Neural cell (in vitro differentiated cells): ENCODE measurements at regions not wholly inside any gene's neighbourhood (a gene's known extent, or its start where the extent isn't known, plus 50 kb on each side); places are given as distances from the start of the nearest gene placed in this dataset.

Source experiments
- H2AFZ ChIP-seq: fragments of 200-600, 300-800 bp; sonication (generic), shearing (Covaris generic); 2 replicates; pipeline ENCODE4 v1.6.0; 2014; ENCODE audit warnings: low read depth, mild to moderate bottlenecking, antibody characterized with exemption, low read length, moderate library complexity
- H3F3A ChIP-seq: fragments of 200-600 bp; shearing (Covaris generic); 2 replicates; pipeline ENCODE4 v1.6.1; 2016; ENCODE audit warnings: mild to moderate bottlenecking, moderate library complexity, mixed read lengths, antibody characterized with exemption, low read length; ENCODE audit not compliant: insufficient read depth, poor library complexity, severe bottlenecking
- H3K27ac ChIP-seq: fragments of 200-600, 300-800 bp; sonication (generic), shearing (Covaris generic); 2 replicates; pipeline ENCODE4 v1.5.1; 2014; ENCODE audit warnings: mild to moderate bottlenecking, low read length, moderate library complexity
- H3K27me3 ChIP-seq: fragments of 300-800, 200-600 bp; sonication (generic), shearing (Covaris generic); 2 replicates; pipeline ENCODE4 v1.6.0; 2014; ENCODE audit warnings: mild to moderate bottlenecking, low read depth, low read length, moderate library complexity; ENCODE audit not compliant: insufficient read depth
- H3K36me3 ChIP-seq: fragments of 300-800, 200-600 bp; sonication (generic), shearing (Covaris generic); 2 replicates; pipeline ENCODE4 v1.5.1; 2014; ENCODE audit warnings: mild to moderate bottlenecking, antibody characterized with exemption, low read length, moderate library complexity; ENCODE audit not compliant: insufficient read depth
- H3K4me2 ChIP-seq: fragments of 300-800, 200-600 bp; sonication (generic), shearing (Covaris generic); 2 replicates; pipeline ENCODE4 v1.6.0; 2014; ENCODE audit warnings: mild to moderate bottlenecking, low read length
- H3K4me3 ChIP-seq: fragments of 300-800, 200-600 bp; sonication (generic), shearing (Covaris generic); 2 replicates; pipeline ENCODE4 v1.5.1; 2014; ENCODE audit warnings: mild to moderate bottlenecking, low read length, moderate library complexity
- H3K79me2 ChIP-seq: fragments of 200-600 bp; shearing (Covaris generic); replicated peaks from 2 replicates; pipeline ENCODE4 v1.6.0; 2014; ENCODE audit warnings: mild to moderate bottlenecking, low read length, moderate library complexity; ENCODE audit not compliant: insufficient read depth
- H3K9ac ChIP-seq: fragments of 300-800, 200-600 bp; sonication (generic), shearing (Covaris generic); 2 replicates; pipeline ENCODE4 v1.6.1; 2016; ENCODE audit warnings: mild to moderate bottlenecking, low read length, mixed read lengths
- H3K9me2 ChIP-seq: fragments of 200-600 bp; shearing (Covaris generic); 2 replicates; pipeline ENCODE4 v1.6.1; 2016; ENCODE audit warnings: mild to moderate bottlenecking, low read length, mixed read lengths; ENCODE audit not compliant: insufficient read depth
- H3K9me3 ChIP-seq: fragments of 200-600, 300-800 bp; sonication (generic), shearing (Covaris generic); 2 replicates; pipeline ENCODE4 v1.6.1; 2016; ENCODE audit warnings: mild to moderate bottlenecking, mixed run types, low read length, moderate library complexity, mixed read lengths
- H4K20me1 ChIP-seq: fragments of 200-600 bp; shearing (Covaris generic); 2 replicates; pipeline ENCODE4 v1.6.1; 2016; ENCODE audit warnings: mild to moderate bottlenecking, mixed run types; ENCODE audit not compliant: insufficient read depth
- CTCF ChIP-seq: fragments of 450-650 bp; IDR thresholded peaks from 2 replicates; pipeline ENCODE4 v1.5.1; 2014; ENCODE audit warnings: antibody characterized with exemption, mild to moderate bottlenecking, moderate library complexity; ENCODE audit not compliant: poor library complexity, severe bottlenecking
- EP300 ChIP-seq: fragments of 450-650 bp; conservative IDR thresholded peaks from 2 replicates; pipeline ENCODE4 v1.6.1; 2014; ENCODE audit warnings: antibody characterized with exemption, mild to moderate bottlenecking, moderate library complexity; ENCODE audit not compliant: poor library complexity, severe bottlenecking
- EZH2 ChIP-seq: fragments of 200-600, 300-800 bp; shearing (Covaris generic), sonication (generic); IDR thresholded peaks from 2 replicates; pipeline ENCODE4 v1.6.1; 2014; ENCODE audit warnings: antibody characterized with exemption, low read length, borderline replicate concordance, mild to moderate bottlenecking; ENCODE audit not compliant: insufficient read depth, poor library complexity, severe bottlenecking
- MXI1 ChIP-seq: fragments of 450-650 bp; conservative IDR thresholded peaks from 2 replicates; pipeline ENCODE4 v1.6.1; 2014; ENCODE audit warnings: antibody characterized with exemption, mild to moderate bottlenecking; ENCODE audit not compliant: poor library complexity, severe bottlenecking
- POLR2AphosphoS5 ChIP-seq: IDR thresholded peaks from 2 replicates; pipeline ENCODE4 v1.6.1; 2012
- RAD21 ChIP-seq: fragments of 450-650 bp; conservative IDR thresholded peaks from 2 replicates; pipeline ENCODE4 v1.6.1; 2014; ENCODE audit warnings: antibody characterized with exemption, mild to moderate bottlenecking, moderate library complexity
- REST ChIP-seq: IDR thresholded peaks from 2 replicates; pipeline ENCODE4 v1.6.1; 2012; ENCODE audit warnings: borderline replicate concordance
- SMC3 ChIP-seq: fragments of 450-650 bp; conservative IDR thresholded peaks from 2 replicates; pipeline ENCODE4 v1.6.1; 2014; ENCODE audit warnings: antibody characterized with exemption, mild to moderate bottlenecking, moderate library complexity; ENCODE audit not compliant: poor library complexity
- TAF1 ChIP-seq: IDR thresholded peaks from 2 replicates; pipeline ENCODE4 v1.6.1; 2012; ENCODE audit warnings: low read depth

GRCh38 chr18:71441156-71441555 is 1103.0 kb downstream of the CBLN2 start:
- no peaks in the 10 kb centered on the region for H3K36me3 ChIP-seq
- H2AFZ ChIP-seq, result no peak overlapping the region
- no peaks in the 10 kb centered on the region for H3K9me2 ChIP-seq
- no peaks in the 10 kb centered on the region for H3K79me2 ChIP-seq
- TF ChIP-seq MXI1, result no peak
- no peak for TF ChIP-seq REST
- TF ChIP-seq TAF1, result no peak
- no peak for TF ChIP-seq EP300
- TF ChIP-seq POLR2AphosphoS5, result no peak
- no peak for TF ChIP-seq SMC3
- TF ChIP-seq RAD21, result no peak
- TF ChIP-seq EZH2, result no peak
- TF ChIP-seq CTCF, result no peak
- H3K9me3 ChIP-seq, result no peaks in the 10 kb centered on the region
- no peak overlapping the region for H3K4me2 ChIP-seq
- H3K27me3 ChIP-seq, result no peaks in the 10 kb centered on the region
- no peak overlapping the region for H3K9ac ChIP-seq
- H3K4me3 ChIP-seq, result no peak overlapping the region
- H3F3A ChIP-seq, result no peaks in the 10 kb centered on the region
- no peaks in the 10 kb centered on the region for H4K20me1 ChIP-seq
- H3K27ac ChIP-seq, result no peak overlapping the region

DNA sequence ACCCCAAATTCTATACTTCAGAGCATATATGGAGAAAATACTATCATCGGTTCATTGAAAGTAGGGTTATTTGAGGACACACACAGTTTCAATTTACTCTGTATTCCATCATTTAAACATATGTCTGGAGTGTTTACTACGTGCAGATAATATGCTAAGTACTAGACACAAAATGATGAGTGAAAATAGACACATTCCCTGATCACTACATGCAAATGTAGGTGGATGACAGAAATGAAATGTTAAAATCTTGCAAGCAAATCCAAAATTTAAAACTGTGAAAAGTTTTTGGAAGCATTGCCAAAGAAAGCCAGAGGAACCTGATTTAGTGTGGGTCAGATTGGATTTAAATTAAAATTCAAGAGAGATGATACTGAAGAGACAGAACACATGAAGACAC is 1106.6 kb downstream of the CBLN2 start:
- no peak overlapping the region for H2AFZ ChIP-seq
- TF ChIP-seq SMC3 (no peak), REST (no peak), TAF1 (no peak), RAD21 (no peak), EZH2 (no peak), EP300 (no peak), POLR2AphosphoS5 (no peak), MXI1 (no peak), CTCF (no peak)
- H4K20me1 ChIP-seq, result no peaks in the 10 kb centered on the region
- no peaks in the 10 kb centered on the region for H3K27me3 ChIP-seq
- H3K4me2 ChIP-seq, result no peak overlapping the region
- H3K79me2 ChIP-seq, result no peaks in the 10 kb centered on the region
- no peak overlapping the region for H3K27ac ChIP-seq
- no peaks in the 10 kb centered on the region for H3K9me2 ChIP-seq
- H3K9me3 ChIP-seq, result no peaks in the 10 kb centered on the region
- H3K36me3 ChIP-seq, result no peaks in the 10 kb centered on the region
- no peak overlapping the region for H3K9ac ChIP-seq
- peaks cover 3% of the 10 kb centered on the region for H3F3A ChIP-seq
- H3K4me3 ChIP-seq, result no peak overlapping the region
